CD4-positive, alpha-beta T cell (primary cell): ENCODE measurements at regions not wholly inside any gene's neighbourhood (a gene's known extent, or its start where the extent isn't known, plus 50 kb on each side); places are given as distances from the start of the nearest gene placed in this dataset.

Experiments
- ATAC-seq: fragments of 200-7000 bp; cut with Tn5 transposase; one replicate; pipeline ENCODE4 v1.10.0; 2022; ENCODE audit warnings: mild to moderate bottlenecking; ENCODE audit not compliant: poor library complexity
- CTCF ChIA-PET: fragments of 350-600 bp; sonication (Branson Sonifier 250); formaldehyde crosslinking; loops from one replicate; lab custom pipeline; 2021; ENCODE audit warnings: antibody characterized with exemption, inconsistent platforms; lab: Charles Lee
- POLR2A ChIA-PET: fragments of 350-600 bp; sonication (Branson Sonifier 250); formaldehyde crosslinking; loops from one replicate; lab custom pipeline; 2021; ENCODE audit warnings: antibody characterized with exemption, inconsistent platforms; lab: Charles Lee
- DNase-seq, 14 experiments: peaks; one replicate each; pipeline ENCODE4 v3.0.0-alpha.2; 2013 to 2020; ENCODE audit warnings: mixed read lengths in 2 of 14
- H3K27ac ChIP-seq, 2 donors: one replicate each; pipeline versions ENCODE4 v1.5.1 to v1.7.0; 2013; ENCODE audit warnings: low read length in 2 of 2, low read depth in 1 of 2, mild to moderate bottlenecking in 1 of 2
- H3K27me3 ChIP-seq, 2 experiments: 1 replicate in 1 of 2; 2 replicates in 1 of 2; pipeline versions ENCODE4 v1.6.1 to v1.7.0; 2013; ENCODE audit warnings: low read length in 2 of 2, control low read depth in 1 of 2, mild to moderate bottlenecking in 1 of 2, moderate library complexity in 1 of 2; ENCODE audit not compliant: insufficient read depth in 2 of 2, control insufficient read depth in 1 of 2
- H3K36me3 ChIP-seq: one replicate; pipeline ENCODE4 v1.6.1; 2013; ENCODE audit warnings: low read length, control low read depth; ENCODE audit not compliant: insufficient read depth
- H3K4me1 ChIP-seq: one replicate; pipeline ENCODE4 v1.6.1; 2013; ENCODE audit warnings: low read length, control low read depth; ENCODE audit not compliant: insufficient read depth
- H3K4me3 ChIP-seq: one replicate; pipeline ENCODE4 v1.5.1; 2013; ENCODE audit warnings: mild to moderate bottlenecking, low read length, moderate library complexity
- H3K9me3 ChIP-seq, 2 experiments: 1 replicate in 1 of 2; 2 replicates in 1 of 2; pipeline versions ENCODE4 v1.6.1 to v1.7.0; 2013; ENCODE audit warnings: low read length in 2 of 2, mild to moderate bottlenecking in 2 of 2, control low read depth in 1 of 2, moderate library complexity in 1 of 2; ENCODE audit not compliant: control insufficient read depth in 1 of 2, insufficient read depth in 1 of 2
- H3K27ac Mint-ChIP-seq: one replicate; pipeline ENCODE4 v1.8.0; 2020; ENCODE audit warnings: mixed read lengths
- H3K27me3 Mint-ChIP-seq: one replicate; pipeline ENCODE4 v1.8.0; 2021; ENCODE audit warnings: mixed read lengths
- H3K36me3 Mint-ChIP-seq: one replicate; pipeline ENCODE4 v1.8.0; 2021; ENCODE audit warnings: low read depth, mixed read lengths
- H3K4me1 Mint-ChIP-seq: one replicate; pipeline ENCODE4 v1.8.0; 2021; ENCODE audit warnings: low read depth, mixed read lengths
- H3K4me3 Mint-ChIP-seq: one replicate; pipeline ENCODE4 v1.8.0; 2020; ENCODE audit warnings: mild to moderate bottlenecking, mixed read lengths
- H3K9me3 Mint-ChIP-seq: one replicate; pipeline ENCODE4 v1.8.0; 2020; ENCODE audit warnings: mixed read lengths
- CTCF ChIP-seq: fragments of 200-600 bp; IDR thresholded peaks from one replicate; pipeline ENCODE4 v1.8.0; 2022; ENCODE audit warnings: antibody characterized with exemption, mild to moderate bottlenecking
- intact Hi-C, 2 experiments: fragments of 100-400 bp; cut with DNase I in 1 of 2; cut with micrococcal nuclease in 1 of 2; formaldehyde crosslinking; loops; one replicate each; pipeline versions ENCODE4 v1.15.1 to v1.9.0; 2023 to 2025; cut with DNase I, micrococcal nuclease

- intact Hi-C loops = no loop called here
- POLR2A ChIA-PET = no interaction called here
Observed at GRCh38 chr15:97401195-97401594, 559.3 kb upstream of the ARRDC4 start.

GRCh38 chr15:97401970-97402369 lies 558.5 kb upstream of the ARRDC4 start:
- Mint-ChIP-seq H3K4me3 (no peak overlapping the region), H3K4me1 (no peaks in the 10 kb centered on the region), H3K27ac (no peak overlapping the region), H3K27me3 (no peaks in the 10 kb centered on the region), H3K36me3 (no peaks in the 10 kb centered on the region), H3K9me3 (no peaks in the 10 kb centered on the region)
- no peak for TF ChIP-seq CTCF
- H3K4me3 ChIP-seq = no peak overlapping the region
- ATAC-seq = no peak
- ChIA-PET CTCF (no interaction called here), POLR2A (no interaction called here)
- DNase-seq = no peak
- H3K4me1 ChIP-seq = no peaks in the 10 kb centered on the region
- no peaks in the 10 kb centered on the region for H3K36me3 ChIP-seq
- peaks cover 0 to 5% of the 10 kb centered on the region in 2 experiments for H3K9me3 ChIP-seq
- no peak overlapping the region for H3K27ac ChIP-seq
- H3K27me3 ChIP-seq = no peaks in the 10 kb centered on the region
- intact Hi-C loops = no loop called here

More at GRCh38 chr15:97401195-97401594, 559.3 kb upstream of the ARRDC4 start:
- H3K36me3 Mint-ChIP-seq = no peaks in the 10 kb centered on the region
- Histone ChIP-seq H3K27me3 (no peaks in the 10 kb centered on the region), H3K9me3 (peaks cover 0 to 5% of the 10 kb centered on the region in 2 experiments), H3K4me1 (no peaks in the 10 kb centered on the region), H3K4me3 (no peak overlapping the region), H3K27ac (no peak overlapping the region), H3K36me3 (no peaks in the 10 kb centered on the region)
- no peaks in the 10 kb centered on the region for H3K27me3 Mint-ChIP-seq
- no peak for TF ChIP-seq CTCF
- no peak overlapping the region for H3K27ac Mint-ChIP-seq
- ATAC-seq = no peak
- CTCF ChIA-PET = no interaction called here
- DNase-seq = no peak
- no peaks in the 10 kb centered on the region for H3K9me3 Mint-ChIP-seq
- no peak overlapping the region for H3K4me3 Mint-ChIP-seq
- H3K4me1 Mint-ChIP-seq = no peaks in the 10 kb centered on the region

- ATAC-seq (no peak), DNase-seq (no peak)
- CTCF ChIA-PET = no interaction called here
- H3K36me3 Mint-ChIP-seq = no peaks in the 10 kb centered on the region
- Histone ChIP-seq H3K4me3 (no peak overlapping the region), H3K27me3 (no peaks in the 10 kb centered on the region), H3K4me1 (no peaks in the 10 kb centered on the region), H3K9me3 (peaks cover 0 to 6% of the 10 kb centered on the region in 2 experiments), H3K36me3 (no peaks in the 10 kb centered on the region), H3K27ac (no peak overlapping the region)
- peaks cover 8% of the 10 kb centered on the region for H3K9me3 Mint-ChIP-seq
- intact Hi-C loops = no loop called here
- POLR2A ChIA-PET = no interaction called here
- TF ChIP-seq CTCF = no peak
- no peaks in the 10 kb centered on the region for H3K4me1 Mint-ChIP-seq
- H3K4me3 Mint-ChIP-seq = no peak overlapping the region
- H3K27ac Mint-ChIP-seq = no peak overlapping the region
- H3K27me3 Mint-ChIP-seq = no peaks in the 10 kb centered on the region
Observed at GRCh38 chr15:97406841-97407240, 553.7 kb upstream of the ARRDC4 start.
